Adrenal gland (tissue), 9 donors: ENCODE measurements at regions not wholly inside any gene's neighbourhood (a gene's known extent, or its start where the extent isn't known, plus 50 kb on each side); places are given as distances from the start of the nearest gene placed in this dataset.

Source experiments
- DNase-seq, 7 donors: peaks; one replicate each; pipeline ENCODE4 v3.0.0-alpha.2; 2019 to 2020
- H3K27ac ChIP-seq, 5 donors: fragments of 200-600 bp; sonication (generic) in 4 of 5; 1 replicate in 3 of 5; 2 replicates in 2 of 5; pipeline versions ENCODE4 v1.5.1 to v1.8.0; 2016 to 2020; ENCODE audit warnings: mild to moderate bottlenecking in 1 of 5
- H3K27me3 ChIP-seq: fragments of 200-600 bp; 2 replicates; pipeline ENCODE4 v1.8.0; 2021
- H3K36me3 ChIP-seq, 2 donors: fragments of 200-600 bp; replicated peaks in 1 of 2; 1 replicate in 1 of 2; 2 replicates in 1 of 2; pipeline versions ENCODE4 v1.5.1 to v1.8.0; 2018 to 2022
- H3K4me1 ChIP-seq, 2 donors: fragments of 200-600 bp; replicated peaks in 1 of 2; 1 replicate in 1 of 2; 2 replicates in 1 of 2; pipeline versions ENCODE4 v1.5.1 to v1.8.0; 2018 to 2021
- H3K4me3 ChIP-seq, 4 donors: fragments of 200-600 bp; sonication (generic) in 3 of 4; one replicate each; pipeline ENCODE4 v1.5.1; 2016 to 2018
- H3K9me3 ChIP-seq, 3 donors: fragments of 200-600 bp; sonication (generic) in 1 of 3; replicated peaks in 1 of 3; 1 replicate in 2 of 3; 2 replicates in 1 of 3; pipeline versions ENCODE4 v1.5.1 to v1.8.0; 2016 to 2021
- POLR2A ChIP-seq, 2 donors: fragments of 450-650 bp; IDR thresholded peaks; one replicate each; pipeline ENCODE4 v1.6.1; 2017; ENCODE audit warnings: antibody characterized with exemption in 2 of 2, mild to moderate bottlenecking in 2 of 2, moderate library complexity in 1 of 2
- WGBS, 4 donors: extraction: QIAGEN DNeasy Blood & Tissue Kit in 2 of 4; methylation state at CpG; one replicate each; pipeline versions ENCODE4 v1.1.5 to v1.1.7; 2013 to 2017; 5-methylcytosine and 5-hydroxymethylcytosine counted together
- intact Hi-C, 2 donors: fragments of 100-400 bp; cut with DNase I; formaldehyde crosslinking; loops; one replicate each; pipeline versions ENCODE4 v1.14.1 to v1.15.0; 2022 to 2023
- TF ChIP-seq, protein P1 (sequence below), 6 experiments: fragments of 450-650 bp in 4 of 6; fragments of 200-600 bp in 2 of 6; sonication (generic) in 1 of 6; IDR thresholded peaks; 1 replicate in 5 of 6; 2 replicates in 1 of 6; pipeline versions ENCODE4 v1.5.1 to v1.8.0; 2016 to 2021; ENCODE audit warnings: antibody characterized with exemption in 6 of 6, mild to moderate bottlenecking in 2 of 6, moderate library complexity in 1 of 6
- donor health status: healthy with polysubstance abuse.
- donor health status: Bipolar disorder and iron deficiency.
- donor health status: DM: yes; HTN: yes; CAD: no.
- donor health status: DM: no; HTN: no; CAD: no.
- donor health status: DM: no; HTN: no; CAD: no.

DNA sequence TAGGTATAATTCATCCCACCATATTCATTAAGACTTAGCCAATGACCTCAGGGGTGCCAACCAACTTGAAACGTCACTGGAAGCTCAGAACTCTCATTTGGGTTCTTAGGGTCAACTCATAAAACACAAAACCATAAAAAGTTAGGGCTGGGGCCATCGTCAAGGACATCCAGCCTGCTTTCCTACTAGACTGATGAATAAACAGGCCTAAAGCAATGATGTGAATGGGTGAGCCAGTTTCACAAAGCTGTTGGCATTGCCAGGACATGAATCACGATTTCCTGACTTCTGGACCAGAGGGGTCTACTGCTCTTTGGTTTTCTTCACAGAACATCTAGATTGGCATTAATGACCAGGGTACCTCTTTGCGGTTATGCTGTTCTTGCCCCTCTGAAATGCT, 64.7 kb downstream of the EOMES start:
- DNase-seq, result no peak
- no peak for TF ChIP-seq POLR2A (IDR thresholded peaks at IDR 0.05)
- TF ChIP-seq, protein P1, sequence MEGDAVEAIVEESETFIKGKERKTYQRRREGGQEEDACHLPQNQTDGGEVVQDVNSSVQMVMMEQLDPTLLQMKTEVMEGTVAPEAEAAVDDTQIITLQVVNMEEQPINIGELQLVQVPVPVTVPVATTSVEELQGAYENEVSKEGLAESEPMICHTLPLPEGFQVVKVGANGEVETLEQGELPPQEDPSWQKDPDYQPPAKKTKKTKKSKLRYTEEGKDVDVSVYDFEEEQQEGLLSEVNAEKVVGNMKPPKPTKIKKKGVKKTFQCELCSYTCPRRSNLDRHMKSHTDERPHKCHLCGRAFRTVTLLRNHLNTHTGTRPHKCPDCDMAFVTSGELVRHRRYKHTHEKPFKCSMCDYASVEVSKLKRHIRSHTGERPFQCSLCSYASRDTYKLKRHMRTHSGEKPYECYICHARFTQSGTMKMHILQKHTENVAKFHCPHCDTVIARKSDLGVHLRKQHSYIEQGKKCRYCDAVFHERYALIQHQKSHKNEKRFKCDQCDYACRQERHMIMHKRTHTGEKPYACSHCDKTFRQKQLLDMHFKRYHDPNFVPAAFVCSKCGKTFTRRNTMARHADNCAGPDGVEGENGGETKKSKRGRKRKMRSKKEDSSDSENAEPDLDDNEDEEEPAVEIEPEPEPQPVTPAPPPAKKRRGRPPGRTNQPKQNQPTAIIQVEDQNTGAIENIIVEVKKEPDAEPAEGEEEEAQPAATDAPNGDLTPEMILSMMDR (IDR thresholded peaks at IDR 0.05), result no peak
- H3K4me1 ChIP-seq, result no peaks in the 10 kb centered on the region
- H3K4me3 ChIP-seq, result no peak overlapping the region
- H3K9me3 ChIP-seq, result no peaks in the 10 kb centered on the region
- no peaks in the 10 kb centered on the region for H3K36me3 ChIP-seq
- H3K27me3 ChIP-seq, result no peaks in the 10 kb centered on the region
- intact Hi-C loops, result loop anchor here (10.0 kb wide), 1 partner anchor 173 kb away; the partner anchor contains the start of gene SLC4A7 (in 2 of the 2)
- H3K27ac ChIP-seq, result no peak overlapping the region
- 82 to 91% (median 86%) methylated on average over 4 of the region's 4 CpGs for WGBS, 4 donors

DNA sequence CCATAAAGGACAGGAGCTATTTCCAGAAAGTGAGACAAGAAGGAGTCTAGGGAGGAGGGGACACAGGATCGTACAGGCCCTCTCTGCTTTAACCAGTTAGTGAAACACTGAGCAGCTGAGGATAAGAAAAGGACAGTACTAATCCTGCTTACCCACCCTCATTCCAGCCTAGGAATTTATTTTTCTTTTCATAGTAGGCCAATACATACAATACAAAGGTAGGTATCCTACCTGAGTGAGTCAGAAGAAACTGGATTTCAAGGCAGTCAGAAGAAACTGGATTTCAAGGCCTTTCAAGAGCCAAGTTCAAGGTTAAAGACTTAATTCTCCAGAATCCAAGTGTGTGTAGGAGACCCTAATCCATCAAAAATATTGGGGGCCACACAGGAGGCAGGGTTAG, 65.3 kb downstream of the EOMES start:
- WGBS, 4 donors, result 93 to 100% (median 95%) methylated on average over 1 of the region's 1 CpG
- Histone ChIP-seq H3K4me1 (no peaks in the 10 kb centered on the region), H3K9me3 (no peaks in the 10 kb centered on the region), H3K27ac (no peak overlapping the region), H3K4me3 (no peak overlapping the region), H3K36me3 (no peaks in the 10 kb centered on the region), H3K27me3 (no peaks in the 10 kb centered on the region)
- TF ChIP-seq, protein P1 (IDR thresholded peaks at IDR 0.05), result no peak
- no peak for TF ChIP-seq POLR2A (IDR thresholded peaks at IDR 0.05)
- intact Hi-C loops, result loop anchor here (10.0 kb wide), 1 partner anchor 172 kb away; the partner anchor contains the start of gene SLC4A7 (in 2 of the 2)
- DNase-seq, result no peak

DNA sequence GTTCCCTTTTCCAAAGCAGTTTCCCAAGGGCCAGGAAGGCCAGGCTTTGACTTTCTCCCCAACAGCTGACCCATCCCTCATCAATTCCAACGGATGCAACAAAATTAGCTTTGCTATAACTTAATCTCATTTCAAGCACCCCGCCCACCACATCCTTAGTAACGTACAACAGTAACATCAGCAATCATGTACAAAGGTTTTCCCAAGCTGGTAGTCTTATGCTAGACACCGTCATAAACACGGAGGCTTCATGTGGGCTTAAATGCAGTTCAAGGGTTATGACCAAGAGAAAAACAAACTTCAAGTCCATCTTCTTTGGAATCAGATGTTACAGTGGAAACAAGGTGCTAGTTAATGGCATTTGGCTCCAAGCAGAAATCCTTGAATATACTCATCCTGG, 66.6 kb downstream of the EOMES start:
- 89 to 95% (median 91%) methylated on average over 5 of the region's 5 CpGs for WGBS, 4 donors
- no peaks in the 10 kb centered on the region for H3K36me3 ChIP-seq
- H3K4me1 ChIP-seq, result no peaks in the 10 kb centered on the region
- H3K27me3 ChIP-seq, result no peaks in the 10 kb centered on the region
- intact Hi-C loops, result loop anchor here (10.0 kb wide), 1 partner anchor 171 kb away; the partner anchor contains the start of gene SLC4A7 (in 2 of the 2)
- no peak for DNase-seq
- H3K27ac ChIP-seq, result no peak overlapping the region
- TF ChIP-seq, protein P1 (IDR thresholded peaks at IDR 0.05), result no peak
- no peak for TF ChIP-seq POLR2A (IDR thresholded peaks at IDR 0.05)
- H3K4me3 ChIP-seq, result no peak overlapping the region
- H3K9me3 ChIP-seq, result no peaks in the 10 kb centered on the region

DNA sequence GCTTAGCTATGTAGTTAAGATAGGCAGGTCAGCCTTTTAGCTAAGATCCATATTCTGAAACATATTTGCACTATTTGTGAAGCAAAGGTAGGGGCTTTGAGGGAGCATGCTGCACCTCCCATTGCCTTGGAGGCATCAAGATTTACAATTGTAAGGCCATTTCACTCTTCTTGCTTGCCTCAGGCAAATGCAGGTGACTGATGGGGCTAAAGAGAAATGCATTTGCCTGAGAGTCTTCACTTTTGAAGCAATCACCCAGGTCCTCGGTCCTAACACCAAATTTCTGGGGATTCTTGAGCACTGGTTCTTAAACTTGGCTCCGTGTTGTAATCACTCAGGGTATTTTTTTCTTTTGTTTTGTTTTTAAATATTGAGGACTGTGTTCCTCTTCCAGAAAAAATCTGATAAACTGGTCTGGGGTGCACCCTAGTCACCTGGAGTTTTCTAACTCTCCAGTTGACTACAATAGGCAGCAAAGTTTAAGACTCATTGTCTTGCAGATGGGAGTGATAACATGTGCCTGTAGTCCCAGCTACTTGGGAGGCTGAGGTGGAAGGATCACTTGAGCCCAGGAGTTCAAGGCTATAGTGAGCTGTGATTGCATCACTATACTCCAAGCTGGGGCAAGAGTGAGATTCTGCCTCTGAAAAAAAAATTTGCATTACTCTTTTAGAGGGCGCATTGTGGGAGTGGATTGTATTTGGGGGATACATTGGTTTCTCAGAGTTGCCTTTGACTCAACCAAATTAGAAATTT, 68.1 kb downstream of the EOMES start:
- Histone ChIP-seq H3K9me3 (no peaks in the 10 kb centered on the region), H3K36me3 (no peaks in the 10 kb centered on the region), H3K4me3 (no peak overlapping the region), H3K27me3 (no peaks in the 10 kb centered on the region), H3K27ac (no peak overlapping the region), H3K4me1 (no peaks in the 10 kb centered on the region)
- DNase-seq, result no peak
- intact Hi-C loops, result loop anchor here (10.0 kb wide), 1 partner anchor 169 kb away; the partner anchor contains the start of gene SLC4A7 (in 2 of the 2)
- WGBS, 4 donors, result 84 to 94% (median 86%) methylated on average over 3 of the region's 3 CpGs
- no peak for TF ChIP-seq POLR2A (IDR thresholded peaks at IDR 0.05)
- TF ChIP-seq, protein P1 (IDR thresholded peaks at IDR 0.05), result no peak
